Urothelium cell line (cell line): ENCODE measurements at regions not wholly inside any gene's neighbourhood (a gene's known extent, or its start where the extent isn't known, plus 50 kb on each side); places are given as distances from the start of the nearest gene placed in this dataset.

ENCODE experiments used
- DNase-seq: peaks from one replicate; pipeline ENCODE4 v3.0.0; 2011; ENCODE audit warnings: low spot score, mixed read lengths
- FAIRE-seq: peaks from 2 replicates; lab custom pipeline; 2011; peaks lifted over from hg19 to GRCh38; lab: Jason Lieb, UNC

DNA sequence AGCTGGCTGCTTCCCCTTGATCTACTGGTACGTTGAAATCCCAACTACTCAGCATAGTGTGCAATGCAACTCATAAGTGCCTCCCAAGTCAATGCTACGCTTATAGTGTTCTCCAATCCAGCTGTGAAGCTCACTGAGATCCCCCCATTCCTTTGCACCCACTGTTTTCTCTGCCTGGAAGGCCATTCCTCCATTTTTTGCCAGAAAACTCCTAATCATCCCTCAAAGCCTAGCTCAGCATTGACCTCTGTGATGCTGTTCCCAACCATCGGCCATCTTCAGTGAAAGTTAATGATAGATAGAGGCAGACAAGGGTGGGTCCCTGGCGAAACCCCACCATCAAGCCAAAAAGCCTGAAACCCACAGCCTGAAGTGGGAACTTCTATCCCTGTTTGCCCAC is 211.0 kb downstream of the ENC1 start:
- FAIRE-seq (no peak), DNase-seq (no peak)

DNA sequence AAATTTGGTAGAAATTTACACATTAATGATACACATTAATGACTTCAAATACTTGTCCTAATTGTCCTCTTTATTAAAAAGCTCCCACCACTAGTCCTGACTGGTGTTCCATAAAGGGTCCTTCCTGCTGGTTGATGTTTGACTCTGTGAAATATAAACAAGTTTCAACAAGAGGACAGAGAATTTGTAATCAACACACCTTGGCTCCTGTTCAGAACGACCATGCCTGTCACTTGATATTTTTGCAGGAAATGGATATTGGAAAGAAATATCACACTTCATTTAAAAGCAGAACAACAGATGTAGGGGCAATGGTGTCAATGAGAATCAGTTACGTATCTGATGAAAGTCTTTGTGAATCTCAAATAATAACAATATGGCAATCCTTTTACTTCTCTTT is 211.7 kb downstream of the ENC1 start:
- FAIRE-seq (no peak), DNase-seq (no peak)

DNA sequence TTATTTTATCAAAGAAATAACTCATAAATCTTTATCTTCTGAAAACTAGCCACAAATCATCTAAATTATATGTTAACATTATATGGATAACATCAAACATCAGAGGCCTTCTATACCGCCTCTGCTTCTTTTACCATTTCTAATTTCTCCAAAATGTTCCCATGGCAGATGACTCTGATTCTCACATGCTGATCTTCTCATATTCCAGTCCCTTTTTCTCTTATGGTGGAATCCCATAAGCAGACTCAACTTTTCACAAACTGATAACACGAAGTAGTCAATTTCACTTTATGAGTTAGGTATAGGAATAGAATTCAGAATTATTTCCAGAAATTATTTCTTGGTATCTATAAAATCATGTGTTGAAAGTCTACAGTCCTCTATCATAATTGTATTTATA is 212.3 kb downstream of the ENC1 start:
- FAIRE-seq (no peak), DNase-seq (no peak)

DNA sequence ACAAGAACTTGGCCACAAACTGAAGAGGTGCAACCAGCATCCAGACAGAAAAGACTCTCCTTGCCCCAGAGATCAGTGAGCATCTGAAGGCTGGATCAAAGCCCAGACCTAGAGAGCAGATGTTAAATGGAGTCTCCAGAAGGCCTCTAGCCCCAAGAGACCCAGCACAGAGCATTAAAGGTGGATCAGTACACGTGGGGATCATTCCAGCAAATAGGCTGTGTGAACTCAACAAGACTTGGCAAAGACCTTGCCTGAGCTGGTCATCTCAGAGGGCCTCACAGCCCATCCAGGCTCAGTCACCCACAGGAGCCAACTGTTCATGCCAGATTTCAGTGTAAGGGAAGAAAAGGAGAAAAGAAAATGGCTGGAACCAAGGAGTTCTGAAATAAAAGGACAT is 214.0 kb downstream of the ENC1 start:
- DNase-seq (no peak), FAIRE-seq (no peak)

DNA sequence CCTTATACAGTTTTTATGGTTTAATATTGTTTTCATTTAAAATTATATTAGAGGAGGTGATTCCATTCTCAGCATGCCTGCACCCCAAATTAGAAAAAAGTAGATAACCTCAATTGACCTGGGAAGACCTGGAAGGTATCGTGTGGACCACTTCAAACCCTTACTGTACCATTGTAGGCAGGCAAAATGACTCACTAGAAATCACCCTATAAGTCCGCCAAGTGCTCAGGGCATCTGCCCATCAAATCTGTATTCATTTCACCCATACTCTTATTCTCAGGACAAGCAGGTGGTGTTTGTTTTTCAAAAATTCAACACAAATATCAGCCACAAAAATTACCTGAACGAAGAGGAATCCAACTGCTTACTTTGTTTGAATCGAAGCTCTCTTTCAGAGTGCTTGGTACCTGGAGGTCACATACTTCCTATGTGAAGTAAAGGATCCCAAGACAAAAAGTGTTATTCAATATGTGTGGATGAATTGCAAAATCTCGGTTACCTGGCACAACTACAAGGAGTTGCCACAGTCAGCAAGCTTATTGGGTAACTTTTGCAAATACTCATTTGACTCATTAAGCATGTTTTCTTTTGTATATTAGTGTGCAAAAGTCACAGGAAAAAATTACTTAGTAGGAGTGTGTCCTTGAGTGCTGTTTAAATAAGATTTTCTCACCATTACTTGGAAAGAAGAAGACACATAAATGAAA is 216.2 kb downstream of the ENC1 start:
- no peak for FAIRE-seq
- no peak for DNase-seq

DNA sequence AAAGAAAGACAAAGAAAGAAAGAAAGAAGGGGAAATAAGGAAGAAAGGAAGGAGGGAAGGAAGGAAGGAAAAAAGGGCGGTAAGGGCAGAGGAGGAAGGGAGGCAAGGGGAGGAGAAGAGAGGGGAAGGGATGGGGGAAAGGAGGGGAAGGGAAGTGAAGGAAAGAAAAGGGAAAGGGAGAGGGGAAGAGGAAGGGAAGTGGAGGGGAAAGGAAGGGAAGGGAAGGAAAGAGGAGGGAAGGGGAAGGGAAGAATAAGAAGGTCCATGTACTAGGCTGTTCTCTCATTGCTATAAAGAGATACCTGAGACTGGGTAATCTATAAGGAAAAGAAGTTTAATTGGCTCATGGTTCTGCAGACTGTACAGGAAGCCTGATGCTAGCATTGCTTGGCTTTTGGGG is 217.1 kb downstream of the ENC1 start:
- no peak for DNase-seq
- no peak for FAIRE-seq

DNA sequence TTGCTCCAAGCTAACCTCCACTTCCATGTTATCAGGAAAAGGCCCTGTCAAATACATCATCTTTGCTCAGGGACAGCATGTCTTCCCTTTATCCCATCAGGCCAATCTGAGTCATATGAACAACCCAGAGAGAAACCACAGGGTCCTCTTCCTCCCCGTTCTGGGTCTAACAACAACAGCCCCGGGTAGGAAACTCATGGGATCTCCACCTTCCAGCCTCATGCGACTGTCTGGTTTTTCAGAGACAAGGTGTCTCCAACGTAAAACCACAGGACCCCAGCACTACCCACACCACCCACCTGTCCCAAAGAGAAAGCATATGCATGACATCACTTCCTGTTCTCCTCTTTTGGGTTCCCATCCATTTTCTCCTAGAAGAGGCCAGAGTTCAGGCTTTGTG is 217.9 kb downstream of the ENC1 start:
- FAIRE-seq (no peak), DNase-seq (no peak)

DNA sequence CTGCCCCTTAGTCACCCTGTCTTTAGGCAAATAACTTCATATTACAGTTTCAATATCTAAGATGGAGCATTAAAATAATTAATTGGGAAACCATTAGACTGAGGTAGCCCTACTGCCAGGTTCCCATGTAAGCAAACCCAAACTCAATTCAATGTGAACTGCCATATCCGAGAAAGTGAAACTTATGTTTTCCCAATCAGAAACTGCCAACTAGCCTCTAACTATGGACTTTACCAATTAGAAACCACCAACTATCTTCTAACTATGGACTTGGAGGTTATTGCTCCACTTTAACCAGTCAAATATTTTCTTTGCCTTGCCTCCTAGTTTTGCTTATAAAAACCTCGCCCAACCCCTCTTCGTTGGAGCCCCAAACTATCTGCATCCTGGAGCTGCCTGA is 218.5 kb downstream of the ENC1 start:
- DNase-seq: no peak
- FAIRE-seq: no peak

DNA sequence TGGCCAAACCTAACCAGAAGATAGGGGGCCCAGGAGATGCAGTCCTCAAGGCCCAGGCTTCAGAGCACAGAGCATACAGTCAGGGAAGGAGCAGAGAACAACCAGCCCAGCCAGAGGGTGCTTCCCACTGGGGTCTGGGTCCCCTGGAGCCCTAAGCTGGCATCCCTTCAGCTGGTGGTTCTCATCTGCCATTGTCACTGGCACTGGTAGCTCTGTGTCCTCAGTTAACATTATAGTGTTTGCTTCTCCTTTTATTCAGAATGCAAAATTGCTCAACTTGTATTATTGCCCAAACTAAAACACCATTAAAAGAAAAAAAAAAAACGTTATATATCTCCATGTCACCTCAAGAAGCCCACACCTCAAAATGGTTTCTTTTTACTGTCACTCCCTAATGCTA is 219.2 kb downstream of the ENC1 start:
- no peak for DNase-seq
- no peak for FAIRE-seq

DNA sequence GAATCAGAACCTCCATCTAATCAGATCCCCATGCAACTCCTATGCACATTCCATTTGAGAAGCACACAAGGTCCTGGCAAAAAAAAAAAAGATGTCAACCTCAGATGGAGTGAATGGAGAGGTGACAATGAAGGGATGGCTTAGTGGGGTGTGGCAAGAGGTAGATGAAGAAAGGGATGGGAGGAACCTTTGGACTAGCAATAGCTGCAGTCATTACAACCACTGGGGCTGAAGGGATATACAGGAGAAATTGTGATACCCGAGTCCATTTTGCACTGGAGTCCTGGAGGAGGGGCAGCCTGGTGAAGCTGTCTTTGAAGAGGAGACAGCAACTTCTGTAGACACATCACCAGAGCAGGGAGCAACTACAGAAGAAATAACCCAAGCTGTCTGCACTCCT is 219.6 kb downstream of the ENC1 start:
- FAIRE-seq: no peak

DNA sequence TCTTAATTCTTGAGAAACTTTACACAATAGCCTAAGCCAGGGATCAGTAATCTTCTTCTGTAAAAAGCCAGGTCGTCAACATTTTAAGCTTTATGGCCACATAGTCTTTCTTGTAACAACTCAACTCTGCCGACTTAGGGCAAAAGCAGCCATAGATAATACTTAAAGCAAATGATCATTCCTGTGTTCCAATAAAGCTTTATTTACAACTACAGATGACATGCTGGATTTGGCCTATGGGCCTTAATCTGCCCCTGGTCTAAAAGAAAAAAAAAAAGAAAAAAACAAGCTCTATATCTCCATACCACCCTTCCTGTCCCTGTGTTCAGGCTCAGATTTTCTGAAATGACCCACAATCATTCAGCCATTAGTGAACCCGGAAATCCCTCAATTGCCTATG is 220.3 kb downstream of the ENC1 start:
- FAIRE-seq (no peak), DNase-seq (no peak)

More for the DNA sequence above, 219.6 kb downstream of the ENC1 start:
- no peak for DNase-seq

DNA sequence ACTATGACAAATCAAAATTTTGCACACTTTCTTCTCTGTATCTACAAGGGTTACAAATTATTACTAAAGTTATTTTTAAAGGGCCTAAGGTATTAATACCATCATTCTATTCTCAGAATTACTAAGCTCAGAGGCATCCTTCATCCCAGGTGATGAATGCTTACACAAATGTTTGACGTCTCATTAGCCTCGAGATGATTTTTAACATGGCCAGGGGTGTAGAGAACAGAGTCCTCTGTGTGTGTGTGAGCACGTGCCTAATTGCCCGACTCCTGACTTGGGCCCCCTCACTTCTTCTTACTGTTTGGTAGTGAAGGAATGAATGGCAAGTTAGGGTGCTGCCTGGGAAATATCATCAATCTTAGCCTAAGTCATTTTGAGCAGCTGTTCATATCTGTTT is 221.1 kb downstream of the ENC1 start:
- DNase-seq: no peak
- no peak for FAIRE-seq

DNA sequence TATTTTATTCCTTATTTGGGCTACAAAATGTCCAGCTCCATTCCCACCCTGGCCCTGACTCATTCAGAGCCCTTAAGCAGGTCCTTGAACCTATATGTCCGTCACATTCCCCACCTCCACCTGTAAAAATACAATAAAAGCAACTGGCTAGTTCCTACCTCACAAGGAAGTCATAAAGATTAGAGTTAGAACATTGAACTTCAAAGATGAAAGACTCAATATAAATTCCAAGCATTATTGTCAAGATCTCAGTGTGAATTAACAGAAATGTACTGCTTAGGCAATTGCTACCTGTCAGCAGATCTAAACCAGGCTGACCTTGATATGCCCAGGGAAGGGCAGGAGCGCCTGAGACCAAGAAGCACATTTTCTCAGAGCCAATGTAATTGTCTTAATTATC is 221.8 kb downstream of the ENC1 start:
- no peak for DNase-seq
- FAIRE-seq: no peak

DNA sequence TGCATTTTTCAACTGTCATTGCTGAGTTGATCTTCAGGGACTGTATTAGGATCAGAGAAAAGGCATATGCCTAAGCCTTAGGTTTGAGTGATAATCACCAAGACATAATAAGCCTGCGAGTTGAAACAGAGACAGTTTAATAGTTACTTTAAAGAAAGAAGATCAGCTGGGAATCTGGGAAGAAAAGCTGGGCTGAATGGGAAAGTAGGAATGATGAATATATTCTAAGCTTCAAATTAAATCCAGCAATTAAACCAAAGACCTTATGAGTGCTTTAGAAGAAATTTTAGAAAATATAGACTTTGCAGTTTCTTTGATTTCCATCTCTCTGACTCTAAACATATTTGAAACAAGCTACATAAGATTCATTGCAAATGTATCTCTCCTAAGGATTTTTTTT is 222.3 kb downstream of the ENC1 start:
- FAIRE-seq (no peak), DNase-seq (no peak)

DNA sequence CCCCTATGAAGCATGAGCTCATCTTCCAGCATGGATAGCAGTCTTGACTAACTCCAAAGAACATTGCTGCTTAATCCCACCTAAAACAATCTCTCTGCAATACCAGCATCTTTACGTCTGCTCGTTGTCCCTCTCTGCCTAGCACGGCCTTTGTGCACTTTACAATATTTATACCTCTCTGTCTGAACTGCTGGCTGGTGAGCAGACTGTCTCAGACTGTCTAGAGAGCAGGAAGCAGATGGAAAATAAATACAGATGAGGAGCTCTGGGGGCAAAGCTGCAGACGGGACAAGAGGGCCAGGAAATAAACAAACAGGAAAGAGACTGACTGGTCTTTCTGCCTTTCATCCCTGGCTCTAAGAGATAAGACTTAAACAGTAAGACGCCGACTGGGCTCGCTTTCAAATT is 224.8 kb downstream of the ENC1 start:
- no peak for DNase-seq
- FAIRE-seq: no peak

DNA sequence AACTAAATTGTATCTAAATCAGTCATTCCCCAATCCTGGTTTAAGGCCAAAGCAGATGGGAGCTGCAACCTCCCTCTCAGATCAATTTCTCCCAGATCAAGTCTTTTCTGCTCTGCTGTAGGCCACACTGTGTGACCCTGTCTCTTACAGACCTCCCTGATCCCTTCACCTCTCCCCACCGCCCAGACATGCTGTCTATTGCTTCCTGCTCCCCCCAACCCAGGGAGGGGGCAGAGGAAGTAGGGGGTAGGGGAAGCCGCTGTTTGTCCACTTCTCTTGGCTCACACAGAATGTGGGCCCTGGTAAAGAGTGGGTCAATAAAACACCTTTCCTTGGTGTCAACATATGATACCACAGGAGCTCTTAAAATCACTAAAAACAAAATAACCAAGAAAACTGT is 226.3 kb downstream of the ENC1 start:
- DNase-seq: no peak
- no peak for FAIRE-seq

DNA sequence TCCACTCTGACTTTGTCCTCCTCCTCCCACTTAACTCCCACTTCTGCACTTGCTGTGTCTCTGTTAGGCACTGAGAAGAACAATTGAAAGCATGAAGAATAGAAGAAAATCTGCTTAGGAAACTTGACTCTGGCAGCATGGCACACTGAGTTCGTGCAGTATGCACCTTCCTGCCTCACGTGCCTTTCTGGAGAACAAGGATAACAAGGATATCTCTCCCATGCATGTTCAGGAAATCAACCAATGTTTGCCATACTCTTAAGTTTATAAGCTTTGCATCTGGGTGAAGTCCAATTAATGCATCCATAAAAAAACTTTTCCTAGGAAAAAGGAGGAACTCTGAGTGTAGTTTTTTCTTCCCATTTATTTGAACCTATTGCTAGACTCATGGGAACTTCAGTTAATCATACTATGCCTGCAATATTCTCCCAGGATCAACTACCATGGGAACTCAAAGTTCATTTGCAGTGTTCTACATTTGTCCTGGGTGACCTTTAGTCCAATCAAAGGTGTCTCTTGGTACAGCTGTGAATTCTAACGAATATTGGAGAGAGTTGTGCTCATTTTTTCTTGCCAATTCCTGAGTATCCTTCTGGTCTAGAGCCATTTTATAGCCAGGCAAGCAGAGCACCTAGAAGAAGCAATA is 227.0 kb downstream of the ENC1 start:
- no peak for DNase-seq
- FAIRE-seq: no peak

DNA sequence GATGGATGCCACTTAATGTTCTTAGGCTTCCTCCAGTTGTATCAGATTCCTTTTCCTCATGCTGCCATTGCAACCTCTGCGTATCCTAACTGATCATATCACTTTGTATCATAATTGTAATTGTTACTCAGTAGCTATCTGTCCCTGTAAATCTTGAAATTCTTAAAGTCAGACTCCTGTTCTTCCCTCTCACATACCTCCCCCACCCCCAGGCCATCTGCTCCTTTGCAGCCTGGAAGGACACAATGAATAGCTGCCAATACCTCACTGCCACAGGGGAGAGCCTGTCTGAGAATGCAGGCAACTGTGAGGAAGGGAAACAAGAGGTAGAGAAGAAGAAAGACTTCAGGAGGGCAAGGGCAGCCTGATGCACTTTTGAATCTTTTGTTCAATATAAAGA is 228.5 kb downstream of the ENC1 start:
- FAIRE-seq (no peak), DNase-seq (no peak)

DNA sequence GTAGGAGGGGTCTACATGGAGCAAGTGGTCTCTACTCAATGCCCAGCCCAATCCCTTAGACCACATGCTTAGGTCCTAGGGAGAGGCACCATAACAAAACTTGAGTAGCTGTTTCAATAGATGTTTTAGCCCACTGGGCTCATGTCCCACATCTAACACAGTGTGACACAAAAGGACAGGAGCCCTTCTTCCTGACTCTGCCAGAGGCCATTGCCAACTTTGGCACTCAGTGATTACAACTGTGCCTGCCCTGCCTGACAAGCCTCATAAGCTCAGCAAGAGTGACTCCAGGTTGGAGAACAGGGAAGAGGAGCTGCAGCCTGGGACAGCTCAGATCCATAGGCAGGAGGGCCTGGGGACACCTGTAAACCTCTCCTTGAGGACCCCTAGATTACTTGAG is 230.8 kb downstream of the ENC1 start:
- FAIRE-seq (no peak), DNase-seq (no peak)

DNA sequence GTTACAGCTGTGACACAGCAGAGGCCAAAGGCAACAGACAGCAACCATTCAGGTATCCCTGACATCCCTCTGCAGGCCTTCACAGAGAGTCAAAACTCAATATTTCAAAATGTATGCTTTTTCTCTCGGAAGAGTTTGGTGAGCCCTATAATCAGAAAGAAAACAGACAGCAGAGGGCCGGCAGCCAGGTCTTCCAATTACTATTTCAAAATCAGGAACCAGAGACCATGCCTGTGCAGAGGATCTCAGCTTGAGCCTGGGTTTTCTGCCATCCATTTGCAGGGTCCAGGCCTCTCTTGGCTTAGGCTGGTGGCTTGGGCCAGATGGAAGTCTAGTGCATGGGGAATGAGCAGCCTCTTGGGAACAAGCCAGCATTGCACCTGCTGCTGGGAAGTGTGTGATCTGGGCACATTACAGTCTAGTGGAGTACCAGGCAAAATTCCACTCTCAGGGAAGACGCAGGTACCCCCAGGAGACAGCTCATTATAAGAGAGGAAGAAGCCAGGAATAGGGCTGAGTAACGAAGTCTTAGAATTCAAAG is 231.3 kb downstream of the ENC1 start:
- DNase-seq (no peak), FAIRE-seq (no peak)

DNA sequence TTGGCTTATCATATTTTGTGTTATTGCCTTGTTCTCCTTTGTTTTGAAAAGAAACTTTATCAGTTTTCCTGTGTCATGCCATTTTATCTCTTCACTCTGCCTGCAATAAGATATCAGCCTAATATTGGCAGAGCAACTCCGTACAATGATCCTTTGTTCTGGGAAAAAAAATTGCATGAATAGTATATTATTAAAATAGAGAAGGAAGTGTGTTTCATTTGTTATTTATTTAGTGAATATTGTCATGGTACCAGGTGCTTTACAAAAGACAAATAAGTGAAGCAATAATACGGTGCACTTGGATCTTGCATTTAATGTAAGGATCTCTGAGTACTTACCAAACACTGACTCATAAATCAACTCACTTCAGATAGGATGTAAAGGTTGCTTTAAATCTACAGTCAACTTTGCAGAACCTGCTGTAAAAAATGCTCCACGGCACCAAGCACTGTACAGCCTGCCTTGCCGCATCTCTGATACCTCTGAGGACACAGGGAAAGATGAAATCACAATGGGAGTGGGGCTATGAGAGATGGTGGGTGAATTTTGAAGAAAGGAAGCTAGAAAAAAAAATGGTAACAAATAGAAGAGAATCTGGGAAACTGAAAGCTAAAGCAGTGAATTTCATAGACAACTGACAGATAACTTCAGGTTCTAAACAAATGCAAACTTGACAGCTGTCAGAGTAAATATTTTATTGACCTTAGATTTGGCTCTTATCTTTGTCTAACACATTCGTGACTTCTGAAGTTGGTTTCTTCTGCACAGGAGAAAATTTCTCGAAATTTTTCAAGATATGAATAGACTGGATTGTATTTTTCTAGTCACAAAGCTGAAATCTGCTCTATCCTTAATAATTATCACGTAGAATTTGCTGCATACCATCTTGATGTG is 232.1 kb downstream of the ENC1 start:
- no peak for FAIRE-seq
- no peak for DNase-seq

DNA sequence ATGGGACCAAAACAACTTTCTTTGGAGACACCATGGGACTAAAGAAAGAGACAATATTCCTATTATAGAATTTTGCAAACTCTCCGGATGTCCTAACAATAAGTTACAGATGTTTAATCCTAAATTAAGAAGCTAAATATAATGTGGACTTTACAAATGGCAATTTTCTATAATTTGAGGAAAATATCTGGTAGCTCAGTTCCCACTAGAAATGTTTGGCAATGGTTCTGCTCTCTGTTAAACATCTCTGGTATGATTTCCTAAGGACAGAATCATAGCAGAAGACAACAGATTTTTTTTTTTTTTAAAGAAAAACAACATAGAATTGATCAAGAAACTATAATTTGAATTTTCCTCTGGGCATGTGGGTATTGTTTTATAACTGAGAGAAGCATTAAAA is 232.8 kb downstream of the ENC1 start:
- FAIRE-seq (no peak), DNase-seq (no peak)
